ENCODE measurements at regions not wholly inside any gene's neighbourhood (a gene's known extent, or its start where the extent isn't known, plus 50 kb on each side); places are given as distances from the start of the nearest gene placed in this dataset.

- Mint-ChIP-seq H3K36me3 (ENCODE audit: low read depth) (no peaks in the 10 kb centered on the region), H3K9me3 (peaks cover 9% of the 10 kb centered on the region), H3K4me3 (ENCODE audit: low read depth) (no peak overlapping the region), H3K27me3 (ENCODE audit: low read depth) (no peaks in the 10 kb centered on the region), H3K4me1 (ENCODE audit: low read depth) (no peaks in the 10 kb centered on the region), H3K27ac (no peak overlapping the region)
- DNase-seq (ENCODE audit: low spot score): no peak
- intact Hi-C loops (cut with micrococcal nuclease): no loop called here
Observed at GRCh38 chr10:130984686-130985085, 326.8 kb downstream of the TCERG1L start.

DNA sequence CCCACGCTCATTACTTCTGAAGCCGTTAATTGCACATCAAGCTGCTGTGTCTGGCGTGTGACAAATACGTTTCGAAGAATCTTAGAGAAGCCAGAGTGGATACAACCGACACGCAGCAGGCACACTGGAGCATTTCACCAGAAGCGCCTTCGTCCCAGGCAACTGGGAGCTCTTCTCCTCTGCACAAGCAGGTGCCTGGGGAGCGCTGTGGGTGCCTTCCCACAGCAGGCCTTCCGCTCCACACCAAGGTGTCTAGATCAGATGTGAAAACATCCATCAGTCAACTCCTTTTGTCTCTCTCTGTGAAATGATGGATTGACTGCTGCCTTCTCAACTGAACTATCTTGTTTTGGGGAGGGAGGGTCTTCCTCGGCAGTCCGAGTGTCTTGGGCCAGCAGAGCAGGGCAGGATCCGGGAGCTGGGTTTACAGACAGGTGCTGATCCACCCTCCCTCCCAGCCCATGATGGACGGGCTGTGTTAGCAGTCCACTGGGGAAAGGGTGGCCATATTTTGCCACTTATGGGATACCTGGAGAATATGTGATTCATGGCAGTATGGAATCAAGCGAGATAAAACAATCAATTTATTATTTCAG lies 326.3 kb downstream of the TCERG1L start:
- peaks cover 9% of the 10 kb centered on the region for H3K9me3 Mint-ChIP-seq
- no peaks in the 10 kb centered on the region for H3K4me1 Mint-ChIP-seq (ENCODE audit: low read depth)
- no peak for DNase-seq (ENCODE audit: low spot score)
- no peaks in the 10 kb centered on the region for H3K36me3 Mint-ChIP-seq (ENCODE audit: low read depth)
- intact Hi-C loops (cut with micrococcal nuclease): no loop called here
- no peak overlapping the region for H3K27ac Mint-ChIP-seq
- H3K4me3 Mint-ChIP-seq (ENCODE audit: low read depth): no peak overlapping the region
- no peaks in the 10 kb centered on the region for H3K27me3 Mint-ChIP-seq (ENCODE audit: low read depth)

GRCh38 chr10:130986846-130987245 lies 324.7 kb downstream of the TCERG1L start:
- no peaks in the 10 kb centered on the region for H3K36me3 Mint-ChIP-seq (ENCODE audit: low read depth)
- intact Hi-C loops (cut with micrococcal nuclease): no loop called here

GRCh38 chr10:130987401-130987800 lies 324.1 kb downstream of the TCERG1L start:
- Mint-ChIP-seq H3K9me3 (peaks cover 8% of the 10 kb centered on the region), H3K27me3 (ENCODE audit: low read depth) (no peaks in the 10 kb centered on the region), H3K4me1 (ENCODE audit: low read depth) (no peaks in the 10 kb centered on the region), H3K36me3 (ENCODE audit: low read depth) (no peaks in the 10 kb centered on the region), H3K27ac (no peak overlapping the region), H3K4me3 (ENCODE audit: low read depth) (no peak overlapping the region)
- intact Hi-C loops (cut with micrococcal nuclease): no loop called here
- DNase-seq (ENCODE audit: low spot score): no peak

More at GRCh38 chr10:130986846-130987245, 324.7 kb downstream of the TCERG1L start:
- H3K4me3 Mint-ChIP-seq (ENCODE audit: low read depth): no peak overlapping the region
- H3K4me1 Mint-ChIP-seq (ENCODE audit: low read depth): no peaks in the 10 kb centered on the region
- H3K27me3 Mint-ChIP-seq (ENCODE audit: low read depth): no peaks in the 10 kb centered on the region
- H3K9me3 Mint-ChIP-seq: peaks cover 9% of the 10 kb centered on the region
- no peak overlapping the region for H3K27ac Mint-ChIP-seq
- DNase-seq (ENCODE audit: low spot score): no peak

- DNase-seq (ENCODE audit: low spot score): no peak
- intact Hi-C loops (cut with micrococcal nuclease): no loop called here
- Mint-ChIP-seq H3K4me1 (ENCODE audit: low read depth) (no peaks in the 10 kb centered on the region), H3K9me3 (no peaks in the 10 kb centered on the region), H3K27me3 (ENCODE audit: low read depth) (no peaks in the 10 kb centered on the region), H3K36me3 (ENCODE audit: low read depth) (no peaks in the 10 kb centered on the region), H3K4me3 (ENCODE audit: low read depth) (no peak overlapping the region), H3K27ac (no peak overlapping the region)
Observed at GRCh38 chr10:130989670-130990232, 321.8 kb downstream of the TCERG1L start.

DNA sequence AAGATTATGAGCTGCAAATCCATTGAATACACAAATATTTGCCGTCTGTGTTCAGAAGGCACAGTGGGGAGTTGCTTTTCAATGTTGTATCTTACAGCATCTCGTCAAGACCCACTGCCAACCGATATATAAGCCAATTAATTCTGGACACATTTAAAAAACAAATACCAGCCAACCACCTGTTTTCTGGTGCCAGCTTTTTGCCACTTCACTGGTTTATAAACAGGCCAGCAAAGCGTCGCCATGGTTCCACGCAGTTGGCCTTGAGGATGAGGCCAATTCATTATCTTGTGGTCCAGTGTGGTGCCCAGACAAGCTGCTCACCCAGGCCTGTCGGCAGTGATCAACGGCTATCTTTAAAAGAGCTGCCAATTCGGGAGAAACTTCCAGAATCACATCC lies 321.0 kb downstream of the TCERG1L start:
- no peak overlapping the region for H3K27ac Mint-ChIP-seq
- no peaks in the 10 kb centered on the region for H3K4me1 Mint-ChIP-seq (ENCODE audit: low read depth)
- no peaks in the 10 kb centered on the region for H3K9me3 Mint-ChIP-seq
- no peak for DNase-seq (ENCODE audit: low spot score)
- no peaks in the 10 kb centered on the region for H3K36me3 Mint-ChIP-seq (ENCODE audit: low read depth)
- intact Hi-C loops (cut with micrococcal nuclease): no loop called here
- H3K4me3 Mint-ChIP-seq (ENCODE audit: low read depth): no peak overlapping the region
- H3K27me3 Mint-ChIP-seq (ENCODE audit: low read depth): no peaks in the 10 kb centered on the region

DNA sequence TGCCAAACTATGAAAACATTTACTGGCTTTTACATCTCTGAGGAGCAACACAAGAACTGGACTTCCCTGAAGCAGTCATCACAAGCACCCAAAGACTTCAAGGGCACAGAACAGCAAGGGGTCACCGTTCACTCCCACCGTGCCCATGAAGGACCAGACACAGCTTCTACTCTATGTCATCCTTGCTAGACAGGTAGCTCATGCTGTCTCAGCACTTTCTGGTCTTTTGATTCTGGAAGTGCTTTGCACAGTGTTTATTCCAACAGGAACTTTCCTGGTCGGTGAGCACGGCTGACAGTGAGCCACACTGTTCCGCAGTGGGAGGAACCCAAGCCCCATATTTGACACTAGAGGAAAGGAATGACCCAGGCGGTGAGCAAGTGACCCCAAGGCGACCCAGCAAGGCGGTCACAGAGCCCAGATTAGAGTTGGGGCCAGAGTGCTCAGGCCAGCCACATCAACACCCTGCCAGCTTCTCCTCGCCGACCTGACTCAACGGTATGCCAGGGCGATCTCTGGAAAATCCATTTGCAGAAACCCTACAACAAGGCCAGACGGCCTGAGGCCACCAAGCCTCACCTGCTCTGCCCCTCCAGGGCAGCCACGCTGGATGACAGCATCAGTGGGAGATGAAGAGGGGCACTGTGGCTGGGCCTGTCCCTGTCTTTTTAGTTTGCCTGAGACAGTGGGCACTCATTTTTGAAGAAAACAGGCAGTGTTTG lies 318.6 kb downstream of the TCERG1L start:
- no peaks in the 10 kb centered on the region for H3K4me1 Mint-ChIP-seq (ENCODE audit: low read depth)
- H3K36me3 Mint-ChIP-seq (ENCODE audit: low read depth): no peaks in the 10 kb centered on the region
- no peaks in the 10 kb centered on the region for H3K27me3 Mint-ChIP-seq (ENCODE audit: low read depth)
- H3K4me3 Mint-ChIP-seq (ENCODE audit: low read depth): no peak overlapping the region
- no peaks in the 10 kb centered on the region for H3K9me3 Mint-ChIP-seq
- no peak overlapping the region for H3K27ac Mint-ChIP-seq
- intact Hi-C loops (cut with micrococcal nuclease): no loop called here
- DNase-seq (ENCODE audit: low spot score): no peak

DNA sequence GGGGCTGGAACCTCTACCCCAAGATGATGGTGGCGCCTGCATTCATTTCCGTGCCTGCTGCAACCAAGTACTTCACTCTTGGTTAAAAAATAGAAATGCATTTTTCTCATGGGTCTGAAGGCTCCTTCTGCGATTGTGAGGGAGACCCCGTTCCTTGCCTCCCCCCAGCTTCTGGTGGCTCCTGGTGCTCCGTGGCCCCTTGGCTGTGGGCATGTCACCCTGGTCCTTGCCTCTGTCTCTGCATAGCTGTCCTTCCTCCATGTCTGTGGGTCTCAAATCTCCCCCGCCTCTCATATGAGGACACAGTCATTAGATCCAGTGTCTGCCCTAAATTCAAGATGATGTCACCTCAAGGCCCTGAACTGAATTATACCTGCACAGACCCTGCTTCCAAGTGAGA lies 317.9 kb downstream of the TCERG1L start:
- DNase-seq (ENCODE audit: low spot score): no peak
- no peak overlapping the region for H3K4me3 Mint-ChIP-seq (ENCODE audit: low read depth)
- no peaks in the 10 kb centered on the region for H3K36me3 Mint-ChIP-seq (ENCODE audit: low read depth)
- H3K4me1 Mint-ChIP-seq (ENCODE audit: low read depth): no peaks in the 10 kb centered on the region
- intact Hi-C loops (cut with micrococcal nuclease): no loop called here
- H3K27ac Mint-ChIP-seq: no peak overlapping the region
- H3K9me3 Mint-ChIP-seq: no peaks in the 10 kb centered on the region
- no peaks in the 10 kb centered on the region for H3K27me3 Mint-ChIP-seq (ENCODE audit: low read depth)

DNA sequence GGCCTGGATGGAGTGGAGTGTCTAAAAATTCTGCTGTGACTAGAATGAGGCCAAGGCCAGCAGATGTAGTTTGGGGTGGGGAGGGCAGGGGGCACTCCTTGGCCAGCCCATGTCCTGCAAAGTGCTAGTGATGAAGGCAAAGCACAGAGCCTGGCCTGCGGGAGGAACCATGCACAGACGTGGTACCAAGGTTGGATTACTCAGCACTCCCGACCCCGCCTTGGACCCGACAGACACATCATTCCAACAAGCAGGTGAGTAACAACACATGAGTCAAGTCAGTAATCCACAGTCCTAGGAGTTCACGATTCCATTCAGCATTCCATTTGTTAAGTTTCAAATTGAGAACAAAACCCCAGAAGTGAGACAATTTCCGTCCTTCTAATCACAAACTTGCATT lies 317.3 kb downstream of the TCERG1L start:
- no peak overlapping the region for H3K27ac Mint-ChIP-seq
- H3K4me1 Mint-ChIP-seq (ENCODE audit: low read depth): no peaks in the 10 kb centered on the region
- intact Hi-C loops (cut with micrococcal nuclease): no loop called here
- no peak for DNase-seq (ENCODE audit: low spot score)
- no peaks in the 10 kb centered on the region for H3K36me3 Mint-ChIP-seq (ENCODE audit: low read depth)
- no peaks in the 10 kb centered on the region for H3K9me3 Mint-ChIP-seq
- H3K4me3 Mint-ChIP-seq (ENCODE audit: low read depth): no peak overlapping the region
- no peaks in the 10 kb centered on the region for H3K27me3 Mint-ChIP-seq (ENCODE audit: low read depth)

DNA sequence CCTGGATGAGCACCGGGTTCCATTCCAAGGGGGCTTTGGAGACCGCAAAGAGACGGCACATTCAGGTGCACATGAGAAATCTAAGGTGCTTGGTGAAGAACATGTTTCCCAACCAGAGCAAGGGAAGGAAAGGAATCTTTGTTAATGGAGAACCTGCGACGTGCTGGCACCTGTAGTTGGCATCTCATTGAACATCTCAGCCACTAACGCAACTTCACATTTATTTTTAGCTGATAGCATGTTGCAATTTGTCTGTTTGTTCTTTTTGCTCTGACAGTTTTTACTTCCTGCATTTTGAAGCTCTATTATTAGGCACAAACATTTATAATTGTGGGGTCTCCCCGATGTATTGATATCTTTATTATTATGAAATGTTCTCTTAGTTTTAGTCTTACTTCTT lies 316.7 kb downstream of the TCERG1L start:
- H3K4me1 Mint-ChIP-seq (ENCODE audit: low read depth): no peaks in the 10 kb centered on the region

DNA sequence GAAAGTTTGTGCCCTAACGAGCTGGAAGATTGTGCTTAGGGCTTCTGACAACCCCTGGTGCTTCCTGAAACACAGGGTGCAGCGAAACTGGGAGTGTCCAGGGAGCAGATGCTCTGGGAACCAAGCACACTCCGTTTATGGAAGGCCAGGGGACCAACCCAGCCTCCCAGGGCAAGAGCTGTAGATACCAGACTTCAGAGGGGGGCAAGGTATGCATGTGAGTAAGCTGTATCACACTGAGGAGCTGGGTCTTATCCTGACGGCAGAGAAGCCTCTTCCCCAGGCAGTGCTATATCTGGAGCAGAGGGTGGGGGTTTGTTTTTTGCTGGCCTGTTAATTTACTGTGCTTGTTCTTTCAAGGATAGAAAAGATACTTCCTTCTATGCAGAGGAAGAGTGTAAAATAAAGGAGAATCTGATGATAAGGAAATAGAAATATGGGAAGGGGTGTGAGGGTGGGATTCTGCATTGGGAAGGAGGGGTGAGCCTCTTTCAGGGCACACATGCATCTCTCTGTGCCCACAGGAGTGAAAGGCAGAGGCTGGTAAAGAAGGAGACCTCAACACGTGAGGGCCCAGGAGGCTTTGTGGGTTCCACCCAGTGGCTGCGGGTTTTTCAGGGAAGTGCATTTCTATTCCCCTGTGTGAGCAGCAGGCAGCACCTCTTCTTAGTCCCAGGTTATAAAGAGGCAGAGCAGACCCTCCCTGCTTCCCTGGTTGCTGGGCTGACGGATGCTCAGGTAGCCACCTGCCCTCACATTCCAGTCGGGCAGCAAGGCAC lies 314.1 kb downstream of the TCERG1L start:
- Mint-ChIP-seq H3K4me3 (ENCODE audit: low read depth) (no peak overlapping the region), H3K27ac (no peak overlapping the region), H3K9me3 (no peaks in the 10 kb centered on the region), H3K4me1 (ENCODE audit: low read depth) (no peaks in the 10 kb centered on the region), H3K27me3 (ENCODE audit: low read depth) (no peaks in the 10 kb centered on the region), H3K36me3 (ENCODE audit: low read depth) (no peaks in the 10 kb centered on the region)
- no peak for DNase-seq (ENCODE audit: low spot score)
- intact Hi-C loops (cut with micrococcal nuclease): no loop called here

More for the DNA sequence above, 316.7 kb downstream of the TCERG1L start:
- Mint-ChIP-seq H3K4me3 (ENCODE audit: low read depth) (no peak overlapping the region), H3K9me3 (no peaks in the 10 kb centered on the region), H3K27me3 (ENCODE audit: low read depth) (no peaks in the 10 kb centered on the region), H3K27ac (no peak overlapping the region), H3K36me3 (ENCODE audit: low read depth) (no peaks in the 10 kb centered on the region)
- DNase-seq (ENCODE audit: low spot score): no peak
- intact Hi-C loops (cut with micrococcal nuclease): no loop called here

GRCh38 chr10:130998046-130998435 lies 313.5 kb downstream of the TCERG1L start:
- Mint-ChIP-seq H3K9me3 (no peaks in the 10 kb centered on the region), H3K4me1 (ENCODE audit: low read depth) (no peaks in the 10 kb centered on the region), H3K27me3 (ENCODE audit: low read depth) (no peaks in the 10 kb centered on the region), H3K27ac (no peak overlapping the region), H3K36me3 (ENCODE audit: low read depth) (no peaks in the 10 kb centered on the region), H3K4me3 (ENCODE audit: low read depth) (no peak overlapping the region)
- intact Hi-C loops (cut with micrococcal nuclease): no loop called here
- DNase-seq (ENCODE audit: low spot score): no peak

GRCh38 chr10:130998642-130999041 lies 312.9 kb downstream of the TCERG1L start:
- Mint-ChIP-seq H3K36me3 (ENCODE audit: low read depth) (no peaks in the 10 kb centered on the region), H3K27ac (no peak overlapping the region), H3K9me3 (no peaks in the 10 kb centered on the region), H3K27me3 (ENCODE audit: low read depth) (no peaks in the 10 kb centered on the region), H3K4me3 (ENCODE audit: low read depth) (no peak overlapping the region), H3K4me1 (ENCODE audit: low read depth) (no peaks in the 10 kb centered on the region)
- intact Hi-C loops (cut with micrococcal nuclease): no loop called here
- DNase-seq (ENCODE audit: low spot score): no peak
